Activated CD4-positive, alpha-beta memory T cell treated with anti-CD3 and anti-CD28 coated beads, Interleukin-2, amount 10 ng/mL, durations not matched to agents 7 days and 5 days (primary cell): ENCODE measurements at regions not wholly inside any gene's neighbourhood (a gene's known extent, or its start where the extent isn't known, plus 50 kb on each side); places are given as distances from the start of the nearest gene placed in this dataset.

Experiments used
- CTCF ChIA-PET: fragments of 350-600 bp; sonication (Branson Sonifier 250); formaldehyde crosslinking; loops from one replicate; lab custom pipeline; 2021; ENCODE audit warnings: antibody characterized with exemption, inconsistent platforms; lab: Charles Lee
- POLR2A ChIA-PET: fragments of 350-600 bp; sonication (Branson Sonifier 250); formaldehyde crosslinking; loops from one replicate; lab custom pipeline; 2021; ENCODE audit warnings: antibody characterized with exemption; lab: Charles Lee
- DNase-seq: peaks from one replicate; pipeline ENCODE4 v3.0.0-alpha.2; 2020
- H3K27ac Mint-ChIP-seq: one replicate; pipeline ENCODE4 v1.8.0; 2021; ENCODE audit warnings: mild to moderate bottlenecking, mixed read lengths
- H3K27me3 Mint-ChIP-seq: one replicate; pipeline ENCODE4 v1.8.0; 2021; ENCODE audit warnings: mixed read lengths
- H3K36me3 Mint-ChIP-seq: one replicate; pipeline ENCODE4 v1.8.0; 2021; ENCODE audit warnings: low read depth, mixed read lengths
- H3K4me1 Mint-ChIP-seq: one replicate; pipeline ENCODE4 v1.8.0; 2021; ENCODE audit warnings: mixed read lengths
- H3K4me3 Mint-ChIP-seq: one replicate; pipeline ENCODE4 v1.8.0; 2021; ENCODE audit warnings: mild to moderate bottlenecking, mixed read lengths
- H3K9me3 Mint-ChIP-seq: one replicate; pipeline ENCODE4 v1.8.0; 2021; ENCODE audit warnings: mixed read lengths

DNA sequence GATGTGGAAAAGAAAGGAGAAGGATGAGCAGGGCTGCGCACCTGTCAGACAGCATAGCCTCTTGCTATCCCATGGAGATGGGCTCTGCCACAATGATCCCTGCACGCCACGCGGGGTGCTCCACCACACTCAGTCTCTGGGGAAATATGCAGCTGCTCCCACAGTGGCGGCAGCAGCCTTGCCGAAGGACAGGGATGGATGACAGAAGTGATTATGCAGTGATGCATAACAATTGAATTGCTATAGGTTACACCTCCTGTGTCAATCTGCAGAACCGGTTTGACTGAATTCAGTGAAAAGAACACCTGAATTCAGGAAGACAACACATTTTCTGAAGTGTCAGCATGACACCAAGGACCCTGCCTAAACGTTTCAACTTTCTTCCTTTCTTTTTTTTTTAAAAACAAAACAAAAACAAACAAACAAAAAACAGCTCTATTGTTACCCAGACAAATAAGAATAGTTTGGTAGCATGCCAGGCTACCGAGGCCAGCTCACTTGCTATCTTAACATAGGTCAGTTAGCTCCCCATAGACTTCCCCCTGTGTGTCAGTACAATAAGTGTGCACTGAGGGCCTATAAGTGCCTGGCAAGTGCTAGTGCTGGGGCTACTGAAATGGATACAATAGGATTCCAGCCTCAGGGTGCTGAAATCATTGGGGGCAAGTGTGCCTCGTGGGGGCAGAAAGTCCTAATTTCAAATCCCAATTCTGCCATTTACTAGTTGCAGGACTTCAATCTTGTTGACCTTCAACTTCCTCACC is 127.6 kb upstream of the LMO4 start:
- POLR2A ChIA-PET: no interaction called here

DNA sequence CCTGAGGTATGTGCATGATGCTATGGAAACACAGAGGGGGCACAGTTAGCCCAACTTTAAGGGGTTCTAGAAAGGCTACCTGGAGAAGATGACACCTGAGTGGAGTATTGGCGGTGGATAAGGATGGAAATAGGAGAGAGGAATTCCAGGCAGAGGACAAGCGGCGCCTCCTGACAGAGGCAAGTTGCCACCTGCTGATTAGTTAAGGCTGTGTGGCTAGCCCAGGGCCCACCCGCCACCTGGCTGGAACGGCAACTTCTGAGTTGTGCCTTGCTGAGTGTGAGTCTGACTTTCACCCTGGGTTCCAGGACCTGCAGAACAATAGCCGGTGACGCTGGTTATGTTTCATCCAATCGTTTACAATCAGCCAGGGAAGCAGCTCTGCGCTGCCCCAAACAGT is 126.9 kb upstream of the LMO4 start:
- H3K27me3 Mint-ChIP-seq: peaks cover 23% of the 10 kb centered on the region
- no peak for DNase-seq
- no peaks in the 10 kb centered on the region for H3K36me3 Mint-ChIP-seq
- ChIA-PET POLR2A (no interaction called here), CTCF (no interaction called here)
- H3K4me3 Mint-ChIP-seq: no peak overlapping the region
- no peaks in the 10 kb centered on the region for H3K9me3 Mint-ChIP-seq
- H3K4me1 Mint-ChIP-seq: peaks cover 7% of the 10 kb centered on the region
- no peak overlapping the region for H3K27ac Mint-ChIP-seq

More for the DNA sequence above, 127.6 kb upstream of the LMO4 start:
- peaks cover 7% of the 10 kb centered on the region for H3K4me1 Mint-ChIP-seq
- no peak overlapping the region for H3K4me3 Mint-ChIP-seq
- DNase-seq: no peak
- no peaks in the 10 kb centered on the region for H3K36me3 Mint-ChIP-seq
- CTCF ChIA-PET: no interaction called here
- no peak overlapping the region for H3K27ac Mint-ChIP-seq
- no peaks in the 10 kb centered on the region for H3K9me3 Mint-ChIP-seq
- H3K27me3 Mint-ChIP-seq: peaks cover 21% of the 10 kb centered on the region

DNA sequence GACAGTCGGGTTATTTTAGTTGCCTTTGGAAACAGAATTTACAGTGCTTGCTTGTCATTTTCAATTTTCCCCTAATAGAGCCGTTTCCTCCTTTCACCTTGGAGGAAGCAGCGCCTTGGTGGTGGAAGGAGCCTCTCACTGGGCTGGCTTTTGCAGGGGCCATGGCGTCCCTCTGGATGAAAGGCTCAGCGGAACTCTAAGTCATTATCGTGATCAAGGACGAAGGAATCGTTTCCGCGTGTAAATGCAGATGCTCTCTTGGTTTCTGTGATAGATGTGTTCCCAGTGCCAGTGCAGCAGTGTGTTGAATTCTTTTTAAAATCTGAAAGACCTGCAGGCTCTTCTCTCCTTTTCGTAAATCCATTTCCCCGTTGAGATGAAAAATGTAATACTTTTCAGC is 126.2 kb upstream of the LMO4 start:
- Mint-ChIP-seq H3K36me3 (no peaks in the 10 kb centered on the region), H3K27ac (no peak overlapping the region), H3K4me3 (no peak overlapping the region), H3K4me1 (peaks cover 7% of the 10 kb centered on the region), H3K9me3 (no peaks in the 10 kb centered on the region), H3K27me3 (peaks cover 27% of the 10 kb centered on the region)
- ChIA-PET POLR2A (no interaction called here), CTCF (no interaction called here)
- no peak for DNase-seq

DNA sequence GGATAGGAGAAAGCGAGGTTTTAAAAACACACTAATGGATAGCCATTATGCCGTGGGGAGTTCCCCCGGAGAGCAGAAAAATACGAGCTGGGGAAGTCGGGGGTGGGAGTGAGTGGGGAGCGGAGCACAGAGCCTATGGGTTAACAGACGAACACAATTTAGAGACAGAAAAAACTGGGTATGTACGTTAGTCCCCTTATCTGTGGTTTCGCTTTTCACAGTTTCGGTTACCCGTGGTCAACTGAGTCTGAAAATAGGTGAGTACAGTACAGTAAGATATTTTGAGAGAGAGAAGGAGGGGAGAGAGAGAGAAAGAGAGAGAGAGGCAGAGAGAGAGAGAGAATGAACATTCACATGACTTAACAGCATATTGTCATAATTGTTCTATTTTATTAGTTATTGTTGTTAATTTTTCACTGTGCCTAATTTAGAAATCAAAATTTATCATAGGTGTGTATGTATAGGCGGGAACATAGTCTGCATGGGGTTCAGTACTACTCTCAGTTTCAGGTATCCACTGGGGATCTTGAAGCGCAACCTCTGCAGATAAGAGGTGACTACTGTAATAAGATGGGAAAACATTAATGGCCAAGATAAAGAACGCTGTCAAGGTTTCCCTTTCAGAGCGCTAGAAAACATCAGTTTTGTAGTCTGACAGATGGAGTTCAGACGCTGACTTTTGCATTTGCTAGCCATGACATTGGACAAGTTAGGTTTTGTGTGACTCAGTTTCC is 125.6 kb upstream of the LMO4 start:
- Mint-ChIP-seq H3K36me3 (no peaks in the 10 kb centered on the region), H3K27ac (no peak overlapping the region), H3K9me3 (no peaks in the 10 kb centered on the region), H3K27me3 (peaks cover 28% of the 10 kb centered on the region), H3K4me3 (no peak overlapping the region), H3K4me1 (peaks cover 7% of the 10 kb centered on the region)
- ChIA-PET POLR2A (no interaction called here), CTCF (no interaction called here)
- DNase-seq: no peak

DNA sequence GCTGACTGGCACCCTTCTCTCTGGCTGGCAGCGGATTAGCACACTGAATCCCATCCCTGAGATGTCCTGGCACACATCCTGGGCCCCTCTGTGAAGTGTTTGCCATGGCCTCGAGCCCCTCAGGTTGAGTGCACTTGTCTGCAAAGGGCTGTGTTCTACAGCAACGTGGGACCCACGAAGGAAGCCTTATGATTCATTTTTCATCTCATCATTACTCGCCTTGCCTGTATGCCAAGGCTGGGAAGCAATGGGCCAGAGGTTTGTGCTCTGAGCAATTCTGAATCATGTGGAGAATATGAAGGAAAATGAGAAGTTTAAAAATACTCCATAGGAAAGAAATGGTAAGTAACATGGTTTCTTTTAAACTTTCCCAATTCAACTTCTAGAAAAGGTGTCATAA is 124.8 kb upstream of the LMO4 start:
- POLR2A ChIA-PET: no interaction called here
- H3K9me3 Mint-ChIP-seq: no peaks in the 10 kb centered on the region
- no peak overlapping the region for H3K4me3 Mint-ChIP-seq
- peaks cover 32% of the 10 kb centered on the region for H3K27me3 Mint-ChIP-seq
- DNase-seq: no peak
- H3K27ac Mint-ChIP-seq: no peak overlapping the region
- H3K4me1 Mint-ChIP-seq: peaks cover 7% of the 10 kb centered on the region
- CTCF ChIA-PET: no interaction called here
- H3K36me3 Mint-ChIP-seq: no peaks in the 10 kb centered on the region

DNA sequence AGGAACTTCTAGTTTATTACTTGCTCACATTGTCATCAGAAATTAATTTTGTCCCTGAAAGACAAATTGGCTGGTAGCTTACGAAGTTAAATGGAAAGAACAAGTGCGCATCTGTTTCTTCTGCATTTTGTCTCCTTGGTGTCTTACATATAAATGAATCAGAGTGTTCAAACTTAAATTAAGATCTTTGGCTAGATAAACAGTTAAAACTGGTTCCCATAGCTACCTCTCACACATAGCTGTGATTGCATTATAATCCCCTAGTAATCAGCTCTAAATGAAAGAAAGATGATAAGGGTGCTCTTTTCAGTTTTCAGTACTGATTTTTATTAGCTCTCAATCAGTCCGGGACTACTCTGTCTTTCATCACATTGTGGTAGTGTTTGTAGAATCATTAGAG is 124.2 kb upstream of the LMO4 start:
- DNase-seq: no peak
- no peaks in the 10 kb centered on the region for H3K9me3 Mint-ChIP-seq
- no peaks in the 10 kb centered on the region for H3K36me3 Mint-ChIP-seq
- H3K4me1 Mint-ChIP-seq: peaks cover 7% of the 10 kb centered on the region
- no peak overlapping the region for H3K27ac Mint-ChIP-seq
- ChIA-PET CTCF (no interaction called here), POLR2A (no interaction called here)
- H3K27me3 Mint-ChIP-seq: peaks cover 32% of the 10 kb centered on the region
- no peak overlapping the region for H3K4me3 Mint-ChIP-seq

DNA sequence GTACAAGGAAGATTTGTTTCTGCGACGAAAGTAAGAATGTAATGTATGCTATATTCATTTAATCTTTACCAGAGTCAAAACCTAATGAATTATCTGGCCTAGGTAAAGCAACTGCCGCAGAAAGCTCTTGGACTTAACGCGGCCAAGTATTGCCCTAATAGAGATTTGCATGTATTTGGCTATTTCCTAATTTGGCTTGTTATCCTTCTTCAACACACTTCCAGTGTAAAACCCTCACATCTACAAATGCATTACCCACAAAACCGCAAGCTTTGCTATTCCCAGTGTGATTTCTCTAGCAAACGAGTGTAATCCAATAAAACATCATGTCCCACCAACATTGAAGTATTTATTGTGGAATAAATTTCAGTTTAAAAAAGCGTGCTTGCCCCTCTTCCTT is 123.8 kb upstream of the LMO4 start:
- ChIA-PET POLR2A (no interaction called here), CTCF (no interaction called here)
- peaks cover 7% of the 10 kb centered on the region for H3K4me1 Mint-ChIP-seq
- DNase-seq: no peak
- peaks cover 32% of the 10 kb centered on the region for H3K27me3 Mint-ChIP-seq
- H3K36me3 Mint-ChIP-seq: no peaks in the 10 kb centered on the region
- H3K27ac Mint-ChIP-seq: no peak overlapping the region
- no peaks in the 10 kb centered on the region for H3K9me3 Mint-ChIP-seq
- H3K4me3 Mint-ChIP-seq: no peak overlapping the region

DNA sequence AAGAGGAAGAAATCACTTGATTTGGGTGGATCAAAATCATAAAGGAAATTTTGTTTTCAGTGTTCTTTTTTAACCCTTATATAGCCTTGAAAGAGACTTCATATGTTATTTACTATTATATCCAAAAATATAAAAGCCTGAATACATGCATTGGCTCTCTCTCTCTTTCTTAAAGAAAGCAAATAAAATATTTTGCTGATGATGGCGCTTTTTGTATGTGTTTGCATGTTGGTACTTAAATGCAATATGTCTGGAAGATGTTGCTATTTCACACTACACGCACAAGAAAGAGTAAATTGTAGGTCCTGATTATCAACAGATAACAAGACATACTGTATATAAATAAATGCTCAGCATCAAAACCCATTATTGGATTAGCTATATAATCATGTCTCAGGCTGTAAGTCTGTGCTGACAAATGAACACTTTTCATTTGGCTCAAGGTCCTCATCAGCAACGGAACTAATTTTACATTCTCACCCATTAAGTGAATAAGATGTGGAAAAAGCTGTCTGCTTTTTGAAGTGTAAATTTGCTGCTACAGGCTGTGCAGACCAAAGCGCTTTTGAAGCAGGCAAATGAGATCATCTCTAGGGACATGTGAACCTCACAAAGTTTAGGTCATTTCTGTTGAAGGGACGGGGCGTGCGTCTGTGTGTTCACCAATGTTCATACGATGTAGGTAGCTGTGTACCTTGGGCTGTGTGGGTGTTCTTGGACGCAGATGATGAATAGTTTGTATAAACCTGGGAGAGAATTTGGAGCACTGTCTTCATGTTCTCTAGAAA is 122.4 kb upstream of the LMO4 start:
- peaks cover 7% of the 10 kb centered on the region for H3K4me1 Mint-ChIP-seq
- no peaks in the 10 kb centered on the region for H3K9me3 Mint-ChIP-seq
- no peak overlapping the region for H3K4me3 Mint-ChIP-seq
- no peaks in the 10 kb centered on the region for H3K36me3 Mint-ChIP-seq
- peaks cover 30% of the 10 kb centered on the region for H3K27me3 Mint-ChIP-seq
- ChIA-PET POLR2A (no interaction called here), CTCF (no interaction called here)
- no peak overlapping the region for H3K27ac Mint-ChIP-seq
- no peak for DNase-seq

DNA sequence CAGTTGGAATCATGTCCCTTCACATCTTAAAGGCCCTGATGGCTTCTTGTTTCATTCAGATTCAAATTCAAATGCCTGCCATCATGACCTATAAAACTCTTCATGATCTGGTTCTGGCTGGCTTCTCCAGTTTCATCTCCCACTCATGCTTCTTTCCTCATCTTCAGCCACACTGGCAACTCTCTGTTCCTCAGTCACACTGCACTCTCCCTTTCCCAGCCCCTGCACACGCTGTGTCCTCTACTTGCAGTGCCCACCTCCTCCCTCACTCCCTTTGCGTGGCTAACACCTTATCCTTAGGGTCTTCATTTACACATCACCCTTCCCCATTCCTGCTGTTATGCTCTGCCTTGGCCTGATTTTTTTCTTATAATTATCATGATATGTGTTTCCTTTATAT is 120.6 kb upstream of the LMO4 start:
- POLR2A ChIA-PET: no interaction called here
- Mint-ChIP-seq H3K9me3 (no peaks in the 10 kb centered on the region), H3K4me3 (no peak overlapping the region), H3K27me3 (peaks cover 20% of the 10 kb centered on the region), H3K36me3 (no peaks in the 10 kb centered on the region), H3K27ac (no peak overlapping the region), H3K4me1 (peaks cover under 1% of the 10 kb centered on the region)
- CTCF ChIA-PET: no interaction called here
- no peak for DNase-seq

DNA sequence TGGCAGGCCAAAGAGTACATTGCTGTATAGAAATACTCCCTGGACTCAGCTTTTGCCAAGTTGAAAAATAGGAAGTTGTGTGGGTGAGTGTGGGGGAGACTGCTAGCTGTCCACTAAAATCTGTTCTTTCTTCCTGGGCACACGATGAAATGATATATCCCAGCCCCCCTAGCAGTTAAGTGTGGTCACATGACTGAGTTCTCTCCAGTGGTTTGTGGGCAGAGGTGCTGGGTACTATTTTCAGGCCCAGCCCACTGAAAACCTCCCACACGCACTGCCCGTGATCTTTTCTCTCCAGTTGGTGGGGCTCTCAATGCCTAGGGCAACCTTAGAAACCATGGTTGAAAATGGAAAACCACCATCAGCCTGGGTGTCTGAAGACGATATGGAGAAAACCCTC is 119.7 kb upstream of the LMO4 start:
- Mint-ChIP-seq H3K4me1 (no peaks in the 10 kb centered on the region), H3K36me3 (no peaks in the 10 kb centered on the region), H3K27ac (no peak overlapping the region), H3K9me3 (no peaks in the 10 kb centered on the region), H3K4me3 (no peak overlapping the region), H3K27me3 (peaks cover 18% of the 10 kb centered on the region)
- ChIA-PET POLR2A (no interaction called here), CTCF (no interaction called here)
- no peak for DNase-seq

DNA sequence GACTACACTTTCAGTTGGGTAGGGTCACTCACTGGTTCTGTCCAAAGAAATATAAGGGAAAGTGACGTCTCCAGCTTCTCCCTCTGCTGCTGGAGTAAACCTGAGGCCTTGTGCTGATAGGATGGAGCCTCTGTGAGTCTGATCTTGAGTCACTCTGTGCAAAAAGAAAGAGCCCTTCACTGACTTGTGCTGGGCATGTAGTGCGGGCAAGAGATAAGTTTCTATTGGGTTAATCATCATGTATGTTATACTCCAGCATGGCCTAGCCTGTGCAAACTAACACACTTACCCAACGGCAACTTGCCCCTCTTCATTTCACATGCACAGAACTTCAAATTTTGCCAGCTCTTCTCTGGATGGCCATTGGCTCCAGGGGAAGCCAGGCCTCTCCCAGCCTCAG is 118.5 kb upstream of the LMO4 start:
- ChIA-PET POLR2A (no interaction called here), CTCF (no interaction called here)
- Mint-ChIP-seq H3K4me3 (no peak overlapping the region), H3K27me3 (peaks cover 15% of the 10 kb centered on the region), H3K4me1 (no peaks in the 10 kb centered on the region), H3K9me3 (no peaks in the 10 kb centered on the region), H3K27ac (no peak overlapping the region), H3K36me3 (no peaks in the 10 kb centered on the region)
- no peak for DNase-seq

DNA sequence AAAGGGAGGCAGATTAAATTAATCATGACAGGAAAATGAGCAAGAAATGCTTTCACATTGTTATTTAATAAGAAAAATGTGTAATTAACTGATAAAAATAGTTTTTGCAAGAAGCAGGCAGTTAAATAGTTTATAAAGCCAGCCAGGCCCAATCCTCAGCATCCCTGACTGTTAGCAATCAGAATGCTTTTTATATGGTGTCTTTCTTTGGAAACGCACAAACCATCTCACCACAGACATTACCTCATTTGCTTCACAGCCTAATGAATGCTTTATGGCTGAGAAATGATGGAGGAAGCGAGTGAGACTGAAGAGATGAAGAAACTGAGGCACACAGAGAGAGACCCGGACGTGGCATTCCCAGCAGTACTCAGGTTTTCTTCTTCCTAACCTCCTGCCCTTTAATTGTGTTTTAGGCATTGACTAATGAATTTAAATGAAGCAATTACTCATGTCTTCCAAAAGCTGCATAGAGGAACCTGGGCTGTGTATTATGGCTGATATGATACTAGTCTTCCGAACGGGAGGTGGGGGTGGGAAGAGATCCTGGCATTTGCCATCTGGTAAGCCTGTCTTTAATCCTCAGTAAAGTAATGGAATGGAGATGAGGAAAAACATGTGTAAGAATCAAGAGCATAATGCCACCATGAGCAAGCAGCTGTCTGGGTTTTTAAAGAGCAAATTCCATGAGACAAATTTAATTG is 116.1 kb upstream of the LMO4 start:
- no peak overlapping the region for H3K27ac Mint-ChIP-seq
- POLR2A ChIA-PET: no interaction called here
- no peak for DNase-seq
- H3K4me3 Mint-ChIP-seq: no peak overlapping the region
- H3K4me1 Mint-ChIP-seq: no peaks in the 10 kb centered on the region
- no peaks in the 10 kb centered on the region for H3K36me3 Mint-ChIP-seq
- H3K9me3 Mint-ChIP-seq: peaks cover 2% of the 10 kb centered on the region
- peaks cover 8% of the 10 kb centered on the region for H3K27me3 Mint-ChIP-seq
- CTCF ChIA-PET: no interaction called here

DNA sequence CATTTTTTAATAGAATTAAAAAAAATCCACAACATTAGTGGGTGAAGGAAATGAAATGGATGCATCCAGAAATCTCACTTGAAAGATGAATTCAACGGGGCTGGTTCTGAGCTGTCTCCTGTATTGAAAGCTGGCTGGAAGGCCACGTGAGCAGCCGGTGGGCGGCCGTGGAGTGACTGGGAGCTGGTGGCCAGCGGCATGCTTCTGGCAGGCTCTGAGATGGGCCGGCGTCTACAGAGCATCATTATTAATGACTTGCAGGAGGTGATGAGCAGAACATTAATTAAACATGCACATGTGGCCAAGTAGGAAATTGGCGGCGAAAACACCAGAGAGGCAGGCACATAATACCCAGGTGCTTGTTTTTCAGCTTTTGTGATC is 115.6 kb upstream of the LMO4 start:
- H3K36me3 Mint-ChIP-seq: no peaks in the 10 kb centered on the region
- DNase-seq: no peak
- H3K27ac Mint-ChIP-seq: no peak overlapping the region
- H3K4me3 Mint-ChIP-seq: no peak overlapping the region
- peaks cover 7% of the 10 kb centered on the region for H3K27me3 Mint-ChIP-seq
- H3K9me3 Mint-ChIP-seq: peaks cover 2% of the 10 kb centered on the region
- ChIA-PET POLR2A (no interaction called here), CTCF (no interaction called here)
- no peaks in the 10 kb centered on the region for H3K4me1 Mint-ChIP-seq
